DMS114 treated with DMSO at 0.1 percent for 48 hours (cell line): ENCODE measurements at regions not wholly inside any gene's neighbourhood (a gene's known extent, or its start where the extent isn't known, plus 50 kb on each side); places are given as distances from the start of the nearest gene placed in this dataset.
A peak's percentile ranks its signal among the peaks of the same experiment; 100 is the strongest.
"Not testable (repeated sequence)": the region's sequence is repeated elsewhere in the genome, so short reads cannot be mapped to it uniquely, and the experiment has no call there.

Source experiments
- DNase-seq: peaks from one replicate; lab custom pipeline; 2025; ENCODE audit not compliant: unreplicated experiment; lab: John Stamatoyannopoulos, UW

- DNase-seq: no peak
These were observed 99.2 kb upstream of the UXS1 start for GRCh38 chr2:106293271-106293783.

- no peak for DNase-seq
These were observed 98.5 kb upstream of the UXS1 start for GRCh38 chr2:106292627-106293026.

DNA sequence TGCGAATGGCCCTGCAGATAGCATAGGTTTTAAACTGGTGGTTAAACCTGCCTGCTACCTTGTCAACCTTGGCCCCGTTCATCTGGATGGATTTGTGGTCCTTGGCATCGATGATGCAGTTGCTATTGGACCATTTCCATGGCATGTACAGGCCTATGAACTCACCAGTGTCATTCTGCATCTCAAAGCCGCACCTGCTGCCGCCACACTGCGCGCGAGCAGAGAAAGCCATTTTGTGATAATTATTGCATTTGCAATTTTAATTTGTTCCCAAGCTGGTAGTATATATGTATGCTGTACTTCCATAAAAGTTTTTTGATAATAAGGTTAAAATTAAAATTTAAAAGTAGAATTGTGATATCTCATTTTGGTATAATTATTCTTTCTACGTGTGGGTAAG, 94.8 kb upstream of the UXS1 start:
- no peak for DNase-seq

DNA sequence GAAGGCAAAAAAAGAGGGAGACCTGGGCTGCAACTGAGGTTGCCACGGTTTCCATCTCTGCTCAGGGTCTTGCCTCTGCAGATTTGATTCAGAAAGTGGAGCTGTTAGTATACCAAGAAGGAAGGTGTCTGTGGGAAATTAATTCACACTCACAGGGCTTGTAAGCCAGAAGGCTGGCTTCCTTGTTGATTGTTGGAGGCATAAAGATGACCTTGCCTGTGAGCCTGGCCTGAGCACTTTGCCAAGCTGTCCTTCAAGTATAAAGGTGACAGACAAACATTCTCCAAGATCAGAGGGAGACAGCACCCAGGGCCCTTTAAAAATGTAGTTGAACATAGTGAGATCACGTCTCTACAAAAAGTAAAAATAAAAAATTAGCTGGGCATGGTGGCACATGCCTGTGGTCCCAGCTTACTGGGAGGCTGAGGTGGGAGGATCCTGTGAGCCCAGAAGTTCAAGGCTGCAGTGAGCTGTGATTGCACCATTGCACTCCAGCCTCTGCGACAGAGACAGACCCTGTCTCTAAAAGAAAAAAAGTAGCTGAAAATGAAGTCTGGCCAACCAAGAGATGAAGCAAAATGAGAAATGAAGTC, 91.2 kb upstream of the UXS1 start:
- no peak for DNase-seq

DNA sequence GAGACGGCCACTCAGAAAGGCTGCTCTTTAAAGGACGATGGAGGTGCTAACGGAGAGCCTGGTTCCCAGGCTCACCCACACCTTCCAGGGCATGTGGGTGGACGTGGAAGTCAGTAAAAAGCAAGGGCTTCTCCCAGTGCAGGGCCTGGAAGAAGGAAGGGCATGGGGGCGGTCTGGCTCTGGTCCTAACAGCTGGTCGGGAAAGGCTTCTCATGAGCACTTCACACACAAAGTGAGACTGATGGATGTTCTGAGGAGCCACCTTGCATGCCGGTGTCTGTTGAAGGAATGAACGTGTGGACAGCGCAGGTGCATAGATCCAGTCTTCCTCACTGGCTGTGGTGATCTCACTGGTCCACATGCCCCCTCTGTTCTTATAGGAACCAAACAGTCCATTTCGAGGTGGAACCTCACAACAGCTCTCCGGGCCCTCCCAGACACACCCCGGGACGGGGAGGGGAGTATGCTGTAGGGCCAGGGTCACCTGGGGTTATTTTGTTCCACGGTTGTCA, 90.6 kb upstream of the UXS1 start:
- DNase-seq: no peak

- no peak for DNase-seq
These were observed 90.2 kb upstream of the UXS1 start for GRCh38 chr2:106284255-106284654.

GRCh38 chr2:106283228-106284152, 89.4 kb upstream of the UXS1 start:
- not testable (repeated sequence) for DNase-seq

GRCh38 chr2:106282462-106283170, 88.5 kb upstream of the UXS1 start:
- no peak for DNase-seq

DNA sequence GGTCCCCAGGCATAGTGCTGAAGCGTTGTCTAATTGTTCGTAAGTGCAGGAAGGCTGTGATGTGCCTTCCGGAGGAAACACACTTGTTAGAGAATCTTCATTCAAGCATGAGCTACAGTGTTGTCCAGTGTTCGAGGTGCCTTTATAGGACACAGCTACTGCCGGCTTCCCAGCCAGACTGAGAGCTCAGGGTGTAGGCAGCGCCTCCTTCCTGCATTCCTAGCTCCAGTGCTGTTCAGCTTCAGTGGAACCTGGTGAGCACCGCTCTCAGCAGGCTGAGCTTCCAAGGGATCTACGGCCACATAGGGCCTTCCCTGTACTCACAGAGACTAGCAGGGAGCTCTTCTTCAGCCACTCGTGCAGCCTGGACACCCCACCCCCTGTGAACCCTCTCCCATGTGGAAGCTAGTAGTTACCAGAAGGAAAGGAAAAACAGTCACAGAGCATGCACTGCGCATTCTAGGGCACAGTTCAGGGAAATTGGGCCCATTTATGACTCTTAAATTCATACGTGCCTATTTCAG, 87.9 kb upstream of the UXS1 start:
- DNase-seq: not testable (repeated sequence)

DNA sequence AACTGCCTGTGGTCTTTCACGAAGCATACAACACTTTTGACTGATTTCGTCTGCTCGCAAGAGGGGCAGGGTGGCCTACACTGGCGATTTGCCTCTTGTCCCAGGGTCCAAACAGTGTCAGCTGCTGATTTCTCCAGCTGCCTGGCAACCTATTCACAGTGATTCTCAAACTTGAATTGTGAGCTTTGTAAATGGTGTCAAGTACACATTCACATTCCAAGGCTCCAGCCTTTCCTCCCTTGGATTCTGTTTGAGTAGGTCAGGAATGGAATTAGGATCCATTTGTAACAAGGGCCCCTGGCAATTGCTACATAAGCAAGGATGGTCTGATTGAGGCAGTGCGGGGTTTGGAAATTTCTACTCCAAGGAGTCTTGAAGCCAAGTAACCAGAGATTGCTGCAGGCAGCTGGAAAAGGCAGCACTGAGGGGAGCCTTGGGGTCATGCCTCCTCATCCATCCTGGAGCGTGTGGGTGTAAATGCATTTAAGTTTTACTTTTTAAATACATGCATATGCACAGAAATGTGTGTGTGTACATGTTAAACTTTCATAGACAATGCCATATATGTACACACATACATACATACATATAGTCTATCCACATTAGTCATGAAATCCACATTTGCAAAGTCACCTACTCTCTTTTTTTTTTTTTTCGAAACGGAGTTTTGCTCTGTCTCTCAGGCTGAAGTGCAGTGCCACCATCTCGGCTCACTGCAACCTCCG, 86.8 kb upstream of the UXS1 start:
- no peak for DNase-seq

GRCh38 chr2:106280224-106280623, 86.1 kb upstream of the UXS1 start:
- no peak for DNase-seq

DNA sequence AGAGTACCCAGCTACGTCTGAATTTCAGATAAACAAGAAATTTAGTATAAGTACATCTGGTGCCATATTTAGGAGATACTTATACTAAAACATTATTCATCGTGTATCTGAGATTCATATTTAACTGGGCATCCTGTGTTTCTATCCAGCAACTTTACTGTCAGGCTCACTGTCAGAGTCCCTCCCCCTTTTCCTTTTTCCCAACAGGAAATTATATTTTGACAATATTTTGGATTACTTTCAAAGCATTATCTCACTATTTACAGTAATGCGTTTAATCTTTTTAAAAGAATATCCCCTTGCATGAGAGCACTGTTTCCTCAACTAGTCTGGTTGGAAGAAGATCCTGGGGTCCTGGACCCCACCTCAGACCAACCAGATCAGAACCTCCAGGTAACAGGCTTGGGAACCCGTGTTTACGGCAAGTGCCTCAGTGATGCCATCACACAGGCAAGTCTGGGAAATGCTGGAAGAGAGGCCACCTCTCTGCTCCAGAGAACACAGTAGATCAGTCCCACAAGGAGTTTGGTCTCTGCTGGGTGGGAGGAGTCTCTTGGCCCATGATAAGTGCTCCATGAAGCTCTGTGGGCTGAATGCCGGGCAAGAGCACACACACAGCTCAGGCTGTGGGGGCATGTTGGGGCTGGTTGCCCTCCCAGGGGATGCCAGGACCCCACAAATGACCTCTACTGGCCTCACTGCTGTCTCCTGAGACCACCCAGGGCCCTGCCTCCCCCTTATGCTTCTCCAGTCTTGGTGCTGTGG, 84.2 kb upstream of the UXS1 start:
- DNase-seq: no peak

DNA sequence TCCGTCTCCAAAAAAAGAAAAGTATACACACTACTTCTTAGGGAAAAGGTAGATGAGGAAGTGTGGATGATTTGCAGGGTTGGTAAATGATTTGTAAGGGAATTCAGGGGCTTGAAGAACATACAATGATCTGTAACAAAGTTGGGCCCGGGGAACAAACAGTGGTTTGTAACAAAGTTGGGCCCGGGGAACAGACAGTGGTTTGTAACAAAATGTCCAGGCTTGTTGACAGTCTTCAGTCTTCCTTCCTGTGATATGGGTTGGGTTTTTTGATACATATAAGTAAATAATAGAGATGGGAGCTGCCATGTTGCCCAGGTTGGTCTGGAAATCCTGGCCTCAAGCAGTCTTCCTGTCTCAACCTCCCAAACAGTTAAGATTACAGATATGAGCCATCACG, 83.3 kb upstream of the UXS1 start:
- no peak for DNase-seq

DNA sequence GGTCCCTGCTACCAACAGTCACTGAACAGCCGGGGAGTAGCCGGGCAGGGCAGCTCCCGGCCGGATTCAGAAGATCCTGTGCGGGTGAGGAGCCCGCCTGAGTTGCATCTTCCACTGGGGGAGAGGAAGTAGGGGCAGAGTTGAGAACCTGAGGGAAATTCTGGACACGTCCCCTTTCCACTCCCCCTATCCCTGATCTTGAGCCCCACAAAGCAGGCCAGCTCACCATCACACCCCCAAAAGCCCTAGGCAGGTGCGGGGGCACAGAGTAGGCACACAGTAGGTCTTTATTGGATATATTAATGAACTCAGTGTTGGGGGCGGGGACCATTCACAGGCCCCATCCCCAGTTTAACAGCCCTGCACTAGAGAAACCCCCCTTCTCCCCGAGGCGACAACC, 81.9 kb upstream of the UXS1 start:
- DNase-seq: no peak

- DNase-seq: no peak
These were observed 80.6 kb upstream of the UXS1 start for GRCh38 chr2:106274668-106275067.

GRCh38 chr2:106272216-106272807, 78.2 kb upstream of the UXS1 start:
- no peak for DNase-seq

GRCh38 chr2:106270471-106270891, 76.4 kb upstream of the UXS1 start:
- DNase-seq: no peak

DNA sequence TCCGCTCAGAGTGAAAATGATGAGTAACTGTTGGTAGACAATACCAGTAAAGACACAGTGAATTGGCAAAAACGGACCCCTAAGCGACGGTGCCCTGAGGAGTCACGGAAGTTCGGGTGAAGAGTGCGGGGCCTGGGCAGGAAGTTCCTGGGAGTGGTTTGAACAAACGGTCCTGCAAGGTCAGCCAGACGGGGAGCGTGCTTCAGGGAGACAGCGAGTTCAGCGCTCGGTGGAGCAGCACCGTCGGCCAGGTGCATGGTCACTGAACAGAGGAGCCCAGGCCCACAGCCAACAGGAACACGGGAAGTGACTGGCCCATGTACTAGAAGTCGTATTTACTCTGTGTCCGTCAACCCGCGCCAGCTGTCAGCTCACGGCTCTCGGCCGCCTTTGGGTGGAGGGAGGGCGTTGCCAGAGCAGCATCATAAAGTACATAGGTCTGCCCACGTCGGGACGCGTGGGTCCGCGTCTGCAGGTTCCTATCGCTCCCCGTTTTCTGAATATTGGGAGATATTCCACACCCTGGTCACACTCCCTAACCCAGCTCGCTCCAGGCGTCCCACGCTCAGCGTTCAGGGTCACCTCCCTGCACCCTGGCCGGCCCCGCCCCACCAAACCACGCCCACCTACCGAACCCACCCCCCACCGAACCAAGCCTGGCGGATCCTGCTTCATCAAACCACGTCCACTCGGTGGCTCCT, 75.6 kb upstream of the UXS1 start:
- peak; percentile 12 for DNase-seq

- no peak for DNase-seq
These were observed 73.9 kb upstream of the UXS1 start for GRCh38 chr2:106267997-106268396.
